Inferior parietal cortex (tissue), 1 donor: ENCODE measurements at regions not wholly inside any gene's neighbourhood (a gene's known extent, or its start where the extent isn't known, plus 50 kb on each side); places are given as distances from the start of the nearest gene placed in this dataset.
A peak's percentile ranks its signal among the peaks of the same experiment; 100 is the strongest.
"Not testable (repeated sequence)": the region's sequence is repeated elsewhere in the genome, so short reads cannot be mapped to it uniquely, and the experiment has no call there.

Source experiments
- DNase-seq: peaks from one replicate; pipeline ENCODE4 v3.0.0-alpha.2; 2016; ENCODE audit errors: extremely low spot score

DNA sequence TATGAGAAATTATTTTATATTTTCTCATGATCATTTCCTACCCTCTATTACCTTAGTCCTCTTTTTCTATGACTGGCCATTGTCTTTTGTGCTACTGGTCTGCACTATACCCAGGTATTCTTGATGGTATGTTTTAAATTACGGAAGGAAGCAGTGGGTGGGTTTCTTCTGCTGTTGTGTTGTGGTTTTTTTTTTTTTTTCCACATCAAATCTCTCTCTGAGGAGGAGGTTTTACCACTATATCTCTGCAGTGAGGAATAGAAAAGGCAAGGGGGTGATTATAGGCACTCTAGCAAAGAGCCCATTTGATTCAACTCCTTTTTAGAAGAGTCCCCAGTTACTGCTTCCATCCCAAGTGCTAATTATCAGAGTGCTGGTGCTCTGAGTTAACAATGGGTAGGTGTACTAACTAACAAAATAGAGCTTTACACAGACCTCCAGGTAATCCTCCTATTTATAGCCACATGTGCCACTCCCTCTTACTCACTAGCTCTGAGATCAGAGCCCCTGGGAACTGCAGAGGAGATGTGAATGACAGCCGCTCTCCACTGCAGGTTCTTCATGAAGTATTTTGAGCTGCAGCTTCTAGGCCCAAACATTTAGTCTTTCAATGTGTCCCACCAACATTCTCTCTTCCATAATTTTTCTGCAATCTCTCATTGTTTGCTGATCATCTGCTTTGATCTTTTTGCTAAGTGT, 301.6 kb upstream of the GULP1 start:
- no peak for DNase-seq

DNA sequence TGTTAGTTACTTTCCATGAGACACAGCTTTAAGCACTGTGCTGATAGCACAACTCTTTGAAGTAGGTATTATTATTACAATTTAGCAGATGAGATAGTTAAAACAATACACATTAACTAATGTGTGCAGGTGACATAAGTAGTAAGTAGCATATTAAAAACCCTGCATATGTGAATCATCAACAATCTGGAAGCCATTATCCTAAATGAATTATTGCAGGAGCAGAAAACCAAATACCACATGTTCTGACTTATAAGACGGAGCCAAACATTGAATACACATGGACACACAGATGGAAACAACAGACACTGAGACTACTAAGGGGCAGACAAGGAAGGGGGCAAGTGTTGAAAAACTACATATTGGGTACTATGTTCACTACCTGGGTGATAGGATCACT, 300.3 kb upstream of the GULP1 start:
- no peak for DNase-seq

DNA sequence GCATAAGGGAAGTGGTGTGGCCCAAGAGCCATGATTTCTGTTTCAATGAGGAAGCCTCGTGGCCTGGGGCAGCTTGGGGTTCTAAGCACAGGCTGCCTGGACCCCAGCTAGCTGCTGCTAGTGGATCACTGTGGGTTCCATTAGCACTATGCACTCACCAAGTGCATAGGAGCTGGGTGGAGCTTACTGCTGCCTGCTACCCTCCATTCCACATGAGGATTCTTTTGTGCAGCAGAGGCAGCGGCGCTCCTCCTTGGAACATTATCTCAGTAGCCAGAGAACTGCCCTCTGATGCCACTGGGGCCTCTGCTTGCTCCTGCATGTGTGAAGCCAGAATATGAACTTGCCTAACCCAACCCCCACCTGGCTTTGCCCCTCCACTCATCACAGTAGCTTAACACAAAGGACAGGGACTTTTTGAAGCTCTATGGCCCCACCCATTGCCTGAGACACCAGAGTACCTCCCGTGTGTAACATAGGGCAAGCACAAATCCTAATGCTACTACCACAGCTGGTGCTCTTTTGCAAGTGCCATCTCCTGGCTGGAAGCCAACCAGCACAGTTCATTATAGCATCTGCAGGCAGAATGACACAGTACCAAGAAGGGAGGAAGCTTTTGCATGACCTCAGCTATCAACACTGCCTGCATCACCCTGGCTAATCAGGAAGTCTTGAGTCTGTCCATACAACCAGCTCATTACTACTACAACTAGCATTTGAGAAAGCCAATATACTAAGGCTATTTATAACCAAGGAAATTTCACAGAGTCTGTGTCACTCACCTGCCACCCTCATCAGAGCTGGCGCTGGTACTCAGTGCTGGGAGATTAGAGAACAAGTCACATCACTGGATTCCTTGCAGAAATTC, 297.0 kb upstream of the GULP1 start:
- peak; percentile 33 for DNase-seq

DNA sequence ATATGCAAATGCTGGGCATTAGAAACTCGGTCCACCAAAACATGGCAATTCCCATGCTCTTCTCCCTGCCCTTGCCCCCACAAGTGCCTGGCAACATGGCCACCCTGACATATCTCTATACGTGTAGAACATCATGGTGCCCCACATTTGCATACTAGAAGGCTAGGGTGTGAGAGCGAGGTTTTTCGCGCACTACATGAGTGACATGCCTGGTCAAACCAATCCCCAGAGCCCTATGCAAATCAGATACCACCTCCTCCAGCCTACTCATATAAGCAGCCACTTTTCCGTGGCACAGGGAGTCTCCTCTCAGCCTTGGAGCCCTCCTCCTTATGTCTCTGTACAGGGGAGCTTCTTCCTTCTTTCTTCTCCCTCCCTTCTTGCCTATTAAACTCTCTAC, 296.1 kb upstream of the GULP1 start:
- no peak for DNase-seq

DNA sequence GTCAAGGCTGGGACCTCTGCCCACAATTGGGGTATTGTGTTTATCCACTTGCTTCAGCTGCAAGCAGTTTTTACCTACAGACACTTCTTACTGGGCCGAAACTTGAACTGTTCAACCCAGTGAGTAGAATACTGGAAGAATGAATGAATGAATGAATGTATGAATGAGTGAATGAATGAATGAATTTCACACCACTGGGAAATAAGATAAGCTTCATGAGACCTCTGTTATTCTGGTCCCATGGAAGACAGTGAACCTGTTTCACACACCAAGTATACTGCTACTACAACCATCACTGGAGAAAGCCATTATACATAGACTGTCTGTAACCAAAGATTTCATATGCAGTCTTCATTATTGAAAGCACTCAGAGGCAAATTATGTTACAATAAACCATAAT, 295.0 kb upstream of the GULP1 start:
- no peak for DNase-seq

DNA sequence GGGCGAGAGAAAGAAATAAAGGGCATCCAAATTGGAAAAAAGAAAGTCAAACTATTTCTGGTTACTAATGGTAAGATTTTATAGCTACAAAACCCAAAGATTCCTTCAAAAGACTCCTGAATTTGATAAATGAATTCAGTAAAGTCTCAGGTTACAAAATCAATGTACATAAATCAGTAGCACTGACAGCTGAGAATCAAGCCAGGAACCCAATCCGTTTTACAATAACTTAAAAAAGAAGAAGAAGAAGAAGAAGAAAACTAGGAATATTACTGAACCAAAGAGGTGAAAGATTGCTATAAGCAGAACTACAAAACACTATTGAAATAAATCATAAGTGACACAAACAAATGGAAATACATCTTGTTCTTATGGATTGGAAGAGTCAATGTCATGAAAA, 291.5 kb upstream of the GULP1 start:
- DNase-seq = no peak

DNA sequence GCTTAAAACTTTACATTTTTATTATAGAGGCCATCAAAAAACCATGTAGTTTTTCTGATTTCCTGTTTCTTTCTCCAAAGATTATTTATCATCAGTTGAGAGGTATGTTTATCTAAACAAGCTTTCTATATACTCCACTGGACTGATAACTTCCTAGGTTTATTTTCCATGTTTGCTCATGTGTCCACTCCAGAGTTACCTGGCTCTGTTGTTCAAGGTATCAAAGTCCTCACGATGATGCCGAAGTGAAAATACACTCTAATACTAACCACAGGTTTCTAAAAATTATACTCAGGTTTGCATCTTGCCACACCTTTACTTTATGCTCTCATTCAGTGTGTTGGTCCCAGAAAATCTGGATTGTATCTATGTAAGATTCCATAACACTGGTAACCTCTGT, 287.9 kb upstream of the GULP1 start:
- no peak for DNase-seq

DNA sequence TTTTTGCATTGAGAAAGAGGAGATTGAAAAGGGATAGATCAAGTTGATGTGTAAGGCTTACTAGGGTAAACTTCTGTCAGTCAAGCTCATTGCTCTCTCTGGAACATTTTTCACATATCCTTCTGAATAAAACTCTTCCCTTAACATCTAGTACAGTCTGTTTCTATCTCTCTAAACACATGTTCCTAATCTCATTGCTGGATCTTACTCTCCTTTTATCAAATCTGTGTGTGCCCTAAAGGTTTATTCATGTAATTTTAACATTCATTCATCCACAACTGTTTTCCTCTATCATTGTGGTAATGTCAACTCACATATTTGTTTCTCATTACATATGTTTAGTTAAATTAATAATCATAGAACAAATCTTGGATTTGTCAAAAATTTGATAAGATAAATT, 277.9 kb upstream of the GULP1 start:
- no peak for DNase-seq

DNA sequence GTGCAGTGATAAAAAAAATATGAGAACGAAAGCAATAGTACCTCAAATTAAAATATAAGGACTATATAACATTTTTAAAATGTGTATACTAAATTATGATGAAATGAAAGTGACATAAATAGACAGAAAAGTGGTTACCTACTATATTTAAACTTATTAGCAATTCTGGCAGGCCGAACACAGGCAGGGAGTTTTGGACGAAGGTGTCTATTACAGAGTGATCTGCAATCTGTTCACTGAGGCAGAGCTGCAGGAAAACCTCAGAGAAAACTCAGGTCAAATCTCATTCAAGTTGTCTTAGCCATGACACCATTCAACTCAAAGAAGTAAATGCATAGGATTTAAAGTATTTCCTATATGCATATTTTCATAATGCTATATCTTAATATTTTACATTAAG, 274.8 kb upstream of the GULP1 start:
- DNase-seq = no peak

DNA sequence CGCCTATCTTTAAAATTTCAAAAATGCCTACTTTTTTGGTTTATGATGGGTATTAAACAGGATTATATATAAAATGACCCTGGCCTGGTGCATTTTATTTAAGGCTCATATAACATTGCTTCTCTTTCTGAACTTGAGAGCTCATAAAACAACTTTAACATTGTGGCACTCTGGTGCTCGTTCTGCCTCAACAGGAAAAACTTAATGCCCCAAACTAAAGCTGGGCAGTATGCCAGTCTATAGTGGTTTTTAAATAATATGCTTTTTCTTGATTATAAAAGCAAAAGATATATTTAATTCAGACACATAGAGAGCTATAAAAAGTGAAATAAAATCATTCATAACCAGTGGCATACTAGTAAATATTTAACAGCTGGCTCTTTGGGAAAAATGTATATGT, 269.3 kb upstream of the GULP1 start:
- DNase-seq = no peak

DNA sequence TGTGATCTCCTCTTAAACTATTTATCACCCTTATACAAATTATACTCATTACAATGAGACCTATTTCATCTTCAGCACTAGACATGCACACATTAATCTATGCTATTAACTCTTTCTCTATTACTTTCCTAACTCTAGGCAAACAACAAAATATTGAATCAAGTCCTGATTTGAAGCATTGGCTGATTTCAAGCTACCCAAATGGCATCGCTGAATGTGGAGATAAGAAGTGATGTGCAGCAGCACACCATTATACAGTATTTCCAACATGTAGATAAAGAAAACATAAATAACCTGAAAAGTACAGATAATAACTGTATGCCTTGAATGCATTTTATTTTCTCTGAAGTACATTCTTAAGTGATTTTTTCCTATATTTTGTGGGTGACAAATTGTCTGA, 268.6 kb upstream of the GULP1 start:
- DNase-seq = no peak

DNA sequence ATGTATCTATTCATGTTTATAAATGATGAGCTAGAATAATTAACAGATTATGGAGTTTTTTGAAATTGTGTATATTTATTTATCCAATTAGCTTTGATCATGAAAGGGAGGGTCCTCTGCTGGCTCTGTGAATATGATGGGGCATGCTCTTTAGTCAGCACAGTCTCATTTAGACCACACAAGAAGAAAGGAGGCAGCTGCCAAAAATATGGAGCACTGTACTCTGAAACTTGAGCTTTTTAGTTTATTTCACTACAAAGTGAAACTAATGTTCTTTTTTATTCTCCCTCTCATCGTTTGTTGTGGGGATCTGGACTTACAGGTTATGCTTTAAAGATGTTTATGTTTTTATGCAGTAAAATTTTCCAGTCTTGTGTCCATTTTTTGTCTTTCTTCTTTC, 266.9 kb upstream of the GULP1 start:
- no peak for DNase-seq

DNA sequence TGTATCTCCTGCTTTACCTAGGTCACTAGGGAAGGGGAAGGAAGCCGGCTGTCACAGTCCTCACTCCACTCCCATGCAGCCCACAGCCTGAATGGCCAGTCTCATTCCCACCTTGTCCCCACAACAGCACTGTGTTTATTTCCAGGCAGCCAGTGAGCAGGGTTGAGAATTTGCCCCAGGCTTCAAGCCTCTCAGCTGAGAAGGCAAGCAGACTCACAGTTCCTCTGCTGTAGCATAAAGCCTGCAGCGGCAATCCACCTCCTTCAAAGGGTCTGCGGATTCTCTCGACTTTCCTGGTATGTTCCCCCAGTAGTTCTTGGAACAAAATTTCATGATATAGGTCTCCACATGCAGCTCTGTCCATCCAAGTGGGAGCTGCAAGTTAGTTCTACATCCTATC, 262.9 kb upstream of the GULP1 start:
- DNase-seq = no peak

DNA sequence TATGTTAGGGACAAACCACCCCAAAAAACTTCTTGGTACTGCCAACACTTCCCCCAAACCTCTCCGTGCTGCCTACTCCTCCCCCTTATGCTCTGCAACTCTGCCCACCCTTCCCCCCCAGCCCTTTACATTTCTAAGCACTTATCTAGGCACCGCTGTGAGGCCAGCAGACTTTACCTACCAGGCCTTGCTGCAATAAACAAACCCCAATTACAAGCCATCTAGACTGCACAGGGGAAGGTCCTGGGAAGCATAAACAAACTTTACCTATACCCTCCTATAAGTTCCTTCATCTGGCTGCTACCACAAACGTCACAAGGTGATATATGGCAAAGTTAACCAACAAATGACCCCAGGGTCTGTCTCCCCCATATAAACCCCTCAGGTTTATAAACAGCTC, 259.4 kb upstream of the GULP1 start:
- DNase-seq = no peak

DNA sequence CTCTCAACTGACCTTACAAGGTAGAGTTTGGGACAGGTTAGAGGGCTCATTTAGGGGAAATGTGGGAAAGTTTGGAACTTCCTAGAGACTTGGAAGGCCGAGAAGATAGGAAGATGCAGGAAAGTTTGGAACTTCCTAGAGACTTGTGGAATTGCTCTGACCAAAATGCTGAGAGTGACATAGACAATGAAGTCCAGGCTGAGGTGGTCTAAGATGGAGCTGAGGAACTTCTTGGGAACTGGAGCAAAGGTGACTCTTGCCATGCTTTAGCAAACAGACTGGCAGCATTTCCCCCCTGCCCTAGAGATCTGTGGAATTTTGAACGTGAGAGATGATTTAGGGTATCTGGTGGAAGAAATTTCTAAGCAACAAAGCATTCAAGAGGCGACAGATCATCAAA, 258.9 kb upstream of the GULP1 start:
- no peak for DNase-seq

DNA sequence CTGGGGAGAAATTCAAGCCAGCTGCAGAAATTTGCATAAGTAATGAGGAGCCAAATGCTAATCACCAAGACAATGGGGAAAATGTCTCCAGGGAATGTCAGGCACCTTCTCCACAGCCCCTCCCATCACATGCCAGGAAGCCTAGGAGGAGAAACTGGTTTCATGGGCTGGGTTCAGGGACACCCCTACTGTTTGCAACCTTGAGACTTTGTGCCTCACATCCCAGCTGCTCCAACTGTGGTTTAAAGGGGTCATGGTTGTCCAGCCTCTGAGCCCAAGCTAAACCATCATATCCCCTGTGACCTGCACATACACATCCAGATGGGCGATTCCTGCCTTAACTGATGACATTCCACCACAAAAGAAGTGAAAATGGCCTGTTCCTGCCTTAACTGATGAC, 258.4 kb upstream of the GULP1 start:
- DNase-seq = not testable (repeated sequence)

DNA sequence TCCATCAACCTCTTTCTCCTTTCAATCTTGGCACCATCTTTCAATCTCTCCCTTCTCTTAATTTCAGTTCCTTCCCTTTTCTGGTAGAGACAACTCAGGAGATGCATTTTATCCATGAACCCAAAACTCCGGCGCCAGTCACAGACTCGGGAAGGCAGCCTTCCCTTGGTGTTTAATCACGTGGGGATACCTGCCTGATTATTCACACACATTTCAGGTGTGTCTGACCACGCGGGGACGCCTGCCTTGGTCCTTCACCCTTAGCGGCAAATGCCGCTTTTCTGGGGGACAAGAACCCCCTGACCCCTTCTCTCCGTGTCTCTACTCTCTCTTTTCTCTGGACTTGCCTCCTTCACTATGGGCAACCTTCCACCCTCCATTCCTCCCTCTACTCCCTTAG, 257.6 kb upstream of the GULP1 start:
- DNase-seq = not testable (repeated sequence)

DNA sequence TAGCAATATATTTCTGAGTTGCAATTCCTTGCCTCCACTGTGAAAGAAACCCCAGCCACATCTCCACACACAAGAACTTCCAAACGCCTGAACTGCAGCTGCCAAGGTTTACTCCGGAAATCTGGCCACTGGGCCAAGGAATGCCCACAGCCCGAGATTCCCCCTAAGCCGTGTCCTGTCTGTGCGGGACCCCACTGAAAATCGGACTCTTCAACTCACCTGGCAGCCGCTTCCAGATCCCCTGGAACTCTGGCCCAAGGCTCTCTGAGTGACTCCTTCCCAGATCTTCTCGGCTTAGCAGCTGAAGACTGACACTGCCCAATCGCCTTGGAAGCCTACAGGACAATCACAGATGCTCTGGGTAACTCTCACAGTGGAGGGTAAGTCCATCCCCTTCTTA, 256.3 kb upstream of the GULP1 start:
- not testable (repeated sequence) for DNase-seq

DNA sequence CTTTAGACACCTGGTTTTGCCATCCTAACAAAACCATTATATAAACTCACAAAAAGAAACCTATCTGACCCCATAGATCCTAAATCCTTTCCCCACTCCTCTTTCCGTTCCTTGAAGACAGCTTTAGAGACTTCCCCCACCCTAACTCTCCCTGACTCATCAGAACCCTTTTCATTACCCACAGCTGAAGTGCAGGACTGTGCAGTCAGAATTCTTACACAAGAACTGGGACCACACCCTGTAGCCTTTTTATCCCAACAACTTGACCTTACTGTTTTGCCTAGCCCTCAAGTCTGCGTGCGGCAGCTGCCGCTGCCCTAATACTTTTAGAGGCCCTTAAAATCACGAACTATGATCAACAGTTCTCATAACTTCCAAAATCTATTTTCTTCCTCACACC, 254.9 kb upstream of the GULP1 start:
- not testable (repeated sequence) for DNase-seq

DNA sequence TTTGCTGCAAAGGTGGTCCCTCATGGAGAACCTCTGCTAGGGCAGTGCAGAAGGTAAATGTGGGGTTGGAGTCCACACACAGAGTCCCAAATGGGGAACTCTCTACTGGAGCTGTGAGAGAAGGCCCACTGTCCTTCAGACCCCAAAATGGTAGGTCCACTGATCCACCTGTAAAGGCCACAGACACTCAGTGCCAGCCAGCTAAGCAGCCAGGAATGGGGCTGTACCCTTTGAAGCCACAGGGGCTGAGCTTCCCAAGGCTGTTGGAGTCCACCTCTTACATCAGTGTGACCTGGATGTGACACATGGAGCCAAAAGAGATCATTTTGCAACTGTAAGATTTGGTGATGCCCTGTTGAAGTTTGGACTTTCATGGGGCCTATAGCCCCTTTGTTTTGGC, 252.4 kb upstream of the GULP1 start:
- no peak for DNase-seq

DNA sequence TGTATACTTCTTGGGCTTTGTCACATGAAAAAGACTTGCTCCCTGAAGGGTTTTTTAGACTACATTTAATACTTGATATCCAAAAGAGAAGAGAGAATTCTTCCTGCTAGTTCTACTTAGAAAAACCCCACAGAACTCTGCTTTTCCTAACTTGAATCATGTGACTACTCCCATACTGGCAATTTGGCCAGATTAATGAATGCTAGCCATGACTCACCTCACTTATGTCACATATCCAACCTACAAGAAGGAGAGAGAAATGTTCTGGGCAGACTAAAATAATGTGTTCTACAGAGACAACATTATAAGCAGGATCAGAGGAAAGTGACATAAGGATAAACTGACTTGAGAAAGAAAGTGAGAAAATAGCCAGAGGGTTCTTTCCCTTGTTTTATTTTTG, 249.3 kb upstream of the GULP1 start:
- peak; percentile 44 for DNase-seq

DNA sequence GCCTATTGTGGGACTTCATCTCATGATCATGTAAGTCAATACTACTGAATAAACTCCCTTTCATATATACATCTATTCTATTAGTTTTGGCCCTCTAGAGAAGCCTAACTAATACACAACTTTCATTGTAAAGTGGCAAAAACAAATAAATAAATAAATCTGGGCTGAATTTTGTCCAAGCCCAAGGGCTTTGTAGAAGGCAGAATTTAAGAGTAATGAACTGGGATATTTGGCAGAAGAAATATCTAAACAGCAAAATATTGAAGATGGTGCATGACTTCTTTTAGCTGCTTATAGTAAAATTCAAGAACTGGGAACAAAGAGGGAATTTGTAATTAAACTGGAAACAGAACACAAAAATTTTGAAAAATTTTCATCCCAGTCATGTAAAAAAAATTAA, 246.7 kb upstream of the GULP1 start:
- DNase-seq = no peak

DNA sequence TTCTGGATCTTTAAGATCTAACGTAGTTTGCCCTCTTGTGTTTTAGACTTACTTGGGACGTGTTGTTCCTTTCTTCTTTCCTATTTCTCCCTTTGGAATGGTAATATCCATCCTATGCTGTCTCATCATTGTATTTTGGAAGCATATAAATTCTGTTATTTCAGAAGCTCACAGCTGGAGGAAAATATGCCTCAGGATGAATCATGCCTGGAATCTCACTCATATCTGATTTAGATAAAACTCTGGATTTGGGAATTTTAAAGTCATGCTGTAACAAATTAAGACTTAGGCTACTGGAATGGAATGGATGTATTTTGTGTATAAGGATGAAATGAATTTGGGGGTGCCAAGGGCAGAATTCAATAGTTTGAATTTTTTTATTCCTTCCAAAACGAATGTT, 245.2 kb upstream of the GULP1 start:
- peak; percentile 11 for DNase-seq
